ENCODE measurements at regions not wholly inside any gene's neighbourhood (a gene's known extent, or its start where the extent isn't known, plus 50 kb on each side); places are given as distances from the start of the nearest gene placed in this dataset.

- TF ChIP-seq CTCF (IDR thresholded peaks at IDR 0.05) (no peak), POLR2AphosphoS5 (IDR thresholded peaks at IDR 0.05) (no peak), POLR2A (IDR thresholded peaks at IDR 0.05; ENCODE audit: low read depth) (no peak)
These were observed 821.2 kb upstream of the ID2 start for GRCh38 chr2:7860693-7861092.

Data from esophagus muscularis mucosa (tissue), 3 donors.